ENCODE measurements at regions not wholly inside any gene's neighbourhood (a gene's known extent, or its start where the extent isn't known, plus 50 kb on each side); places are given as distances from the start of the nearest gene placed in this dataset.

- Mint-ChIP-seq H3K36me3 (peaks cover 0 to 17% (median 11%) of the 10 kb centered on the region in 3 donors), H3K4me1 (peaks cover 0 to 1% (median 0%) of the 10 kb centered on the region in 4 donors), H3K27me3 (peaks cover 0 to 6% (median 2%) of the 10 kb centered on the region in 5 donors), H3K27ac (no peak overlapping the region), H3K9me3 (peaks cover 0 to 3% (median 0%) of the 10 kb centered on the region in 9 donors), H3K4me3 (no peak overlapping the region)
- ATAC-seq (no peak), DNase-seq (no peak)
- POLR2A ChIA-PET = no interaction called here
These were observed 52.4 kb upstream of the WDR26 start for GRCh38 chr1:224486801-224487583.

DNA sequence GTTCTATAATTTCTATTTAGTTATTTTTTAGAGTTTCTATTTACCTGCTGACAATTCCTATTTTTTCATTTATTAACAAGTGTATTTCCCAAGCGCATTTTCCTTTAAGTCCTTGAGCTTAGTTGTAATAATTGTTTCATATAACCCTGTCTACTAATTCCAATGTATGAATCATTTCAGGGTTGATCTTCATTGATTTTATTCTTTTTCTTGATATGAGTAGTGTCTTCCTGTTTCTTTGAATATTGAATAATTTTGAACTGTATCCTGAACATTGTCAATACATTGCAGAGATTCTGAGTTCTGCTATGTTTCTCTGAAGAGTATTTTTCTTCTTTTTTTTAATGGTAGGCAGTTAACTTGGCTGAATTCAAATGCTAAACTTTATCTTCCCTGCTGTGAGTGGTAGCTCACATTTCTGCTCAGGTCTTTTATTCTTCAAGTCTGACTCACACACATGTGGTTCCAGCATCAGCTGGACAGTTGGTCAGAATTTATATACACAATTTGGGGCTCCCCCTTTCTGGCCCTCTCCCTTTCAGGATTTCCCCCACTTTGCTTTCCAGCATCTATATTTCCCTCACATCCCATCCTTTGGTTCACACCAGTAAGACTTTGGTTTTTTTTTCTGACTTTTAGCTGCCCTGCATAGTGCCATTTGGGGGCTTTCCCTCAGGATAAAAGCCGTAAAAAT lies 54.4 kb upstream of the WDR26 start:
- peaks cover 0 to 6% (median 2%) of the 10 kb centered on the region in 5 donors for H3K27me3 Mint-ChIP-seq
- DNase-seq = no peak
- H3K27ac Mint-ChIP-seq = no peak overlapping the region
- no peak overlapping the region for H3K4me3 Mint-ChIP-seq
- peaks cover 0 to 1% (median 0%) of the 10 kb centered on the region in 4 donors for H3K4me1 Mint-ChIP-seq
- H3K36me3 Mint-ChIP-seq = peaks cover 0 to 17% (median 11%) of the 10 kb centered on the region in 3 donors
- peaks cover 0 to 3% (median 0%) of the 10 kb centered on the region in 9 donors for H3K9me3 Mint-ChIP-seq
- POLR2A ChIA-PET = no interaction called here
- ATAC-seq = no peak

- Mint-ChIP-seq H3K4me3 (no peak overlapping the region), H3K27me3 (peaks cover 0 to 6% (median 0%) of the 10 kb centered on the region in 5 donors), H3K36me3 (peaks cover 0 to 13% (median 10%) of the 10 kb centered on the region in 3 donors), H3K9me3 (peaks cover 0 to 3% (median 0%) of the 10 kb centered on the region in 9 donors), H3K27ac (no peak overlapping the region), H3K4me1 (peaks cover 0 to 1% (median under 1%) of the 10 kb centered on the region in 4 donors)
- DNase-seq (no peak), ATAC-seq (no peak)
- POLR2A ChIA-PET = no interaction called here
These were observed 55.2 kb upstream of the WDR26 start for GRCh38 chr1:224489534-224490365.

DNA sequence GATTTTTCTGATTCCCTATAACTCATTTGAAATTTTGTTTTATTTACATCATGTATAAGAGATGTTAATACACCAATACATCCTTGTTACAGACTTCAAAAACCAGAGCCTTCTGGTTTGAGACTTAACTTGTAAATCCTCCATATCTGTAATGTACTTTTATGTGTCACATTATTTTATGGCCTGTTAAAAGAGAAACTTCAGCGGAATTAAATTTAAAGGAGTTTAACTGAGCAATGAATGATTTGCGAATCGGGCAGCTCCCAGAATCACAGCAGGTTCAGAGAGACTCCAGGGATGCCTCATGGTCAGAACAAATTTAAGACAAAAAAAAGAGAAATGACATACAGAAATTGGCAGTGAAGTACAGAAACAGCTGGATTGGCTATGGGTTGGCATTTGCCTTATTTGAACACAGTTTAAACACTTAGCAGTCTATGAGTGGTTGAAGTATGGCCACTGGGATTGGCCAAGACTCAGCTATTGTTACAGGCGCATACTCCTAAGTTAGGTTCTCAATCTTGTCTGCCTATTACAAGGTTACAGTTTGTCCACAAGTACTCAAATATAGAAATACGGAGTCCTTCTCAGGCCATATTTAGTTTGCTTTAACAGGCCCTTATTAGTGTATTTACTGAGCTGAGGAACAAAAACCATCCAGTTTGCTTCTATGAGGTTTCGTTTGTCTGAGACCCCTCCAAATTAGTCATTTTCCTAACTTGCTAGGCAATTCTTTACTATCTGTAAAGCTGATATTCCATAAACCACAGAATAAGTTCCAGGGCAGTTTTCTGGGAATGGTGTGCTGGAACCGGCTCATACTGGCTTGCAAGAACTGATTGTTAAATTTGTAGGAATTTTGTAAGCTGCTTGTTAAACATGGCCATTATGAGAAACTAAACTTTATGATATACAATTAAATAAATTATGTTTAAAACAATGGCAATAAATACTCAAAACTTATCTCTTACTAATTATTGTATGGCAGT lies 56.2 kb upstream of the WDR26 start:
- no peak for ATAC-seq
- Mint-ChIP-seq H3K36me3 (peaks cover 0 to 10% (median 10%) of the 10 kb centered on the region in 3 donors), H3K27me3 (peaks cover 0 to 6% (median 0%) of the 10 kb centered on the region in 5 donors), H3K4me1 (peaks cover 0 to 2% (median under 1%) of the 10 kb centered on the region in 4 donors), H3K9me3 (peaks cover 0 to 5% (median 0%) of the 10 kb centered on the region in 9 donors), H3K4me3 (no peak overlapping the region), H3K27ac (no peak overlapping the region)
- DNase-seq = no peak
- POLR2A ChIA-PET = no interaction called here

GRCh38 chr1:224492015-224492414 lies 57.4 kb upstream of the WDR26 start:
- POLR2A ChIA-PET = no interaction called here
- Mint-ChIP-seq H3K27ac (no peak overlapping the region), H3K4me3 (no peak overlapping the region), H3K27me3 (peaks cover 0 to 6% (median 0%) of the 10 kb centered on the region in 5 donors), H3K4me1 (peaks cover 0 to 2% (median 2%) of the 10 kb centered on the region in 4 donors), H3K36me3 (peaks cover 0 to 16% (median 16%) of the 10 kb centered on the region in 3 donors), H3K9me3 (peaks cover 0 to 9% (median 5%) of the 10 kb centered on the region in 9 donors)
- ATAC-seq (no peak), DNase-seq (no peak)

DNA sequence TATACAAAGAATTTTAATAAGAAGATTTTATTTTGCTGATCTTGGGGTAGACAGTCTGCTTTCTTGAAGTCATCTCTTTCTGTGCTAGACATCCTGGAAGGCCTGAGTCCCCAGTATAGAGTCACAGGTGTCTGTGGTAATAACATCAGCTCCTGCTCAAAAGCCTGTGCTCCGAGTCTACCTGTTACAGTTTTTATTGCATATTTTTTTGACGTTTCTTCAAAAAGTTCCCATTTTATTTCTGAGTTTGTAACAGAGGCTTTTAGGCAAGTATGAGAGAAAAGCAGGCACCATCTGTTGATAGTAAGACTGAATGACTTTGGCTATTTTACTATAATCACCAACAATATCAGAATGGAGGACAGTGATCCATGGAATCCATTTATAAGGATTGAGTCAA lies 58.0 kb upstream of the WDR26 start:
- no peak overlapping the region for H3K27ac Mint-ChIP-seq
- POLR2A ChIA-PET = no interaction called here
- peaks cover 0 to 6% (median 0%) of the 10 kb centered on the region in 5 donors for H3K27me3 Mint-ChIP-seq
- ATAC-seq (no peak), DNase-seq (no peak)
- H3K9me3 Mint-ChIP-seq = peaks cover 0 to 14% (median 7%) of the 10 kb centered on the region in 9 donors
- H3K36me3 Mint-ChIP-seq = peaks cover 0 to 19% (median 16%) of the 10 kb centered on the region in 3 donors
- peaks cover 2 to 6% (median 3%) of the 10 kb centered on the region in 4 donors for H3K4me1 Mint-ChIP-seq
- no peak overlapping the region for H3K4me3 Mint-ChIP-seq

GRCh38 chr1:224493269-224493668 lies 58.7 kb upstream of the WDR26 start:
- Mint-ChIP-seq H3K27me3 (peaks cover 0 to 6% (median 0%) of the 10 kb centered on the region in 5 donors), H3K36me3 (peaks cover 0 to 22% (median 16%) of the 10 kb centered on the region in 3 donors), H3K4me3 (no peak overlapping the region), H3K27ac (no peak overlapping the region), H3K4me1 (peaks cover 2 to 13% (median 9%) of the 10 kb centered on the region in 4 donors), H3K9me3 (peaks cover 0 to 17% (median 7%) of the 10 kb centered on the region in 9 donors)
- POLR2A ChIA-PET = no interaction called here
- DNase-seq (no peak), ATAC-seq (no peak)

- Mint-ChIP-seq H3K4me1 (peaks cover 7 to 18% (median 13%) of the 10 kb centered on the region in 4 donors), H3K27ac (no peak overlapping the region), H3K9me3 (peaks cover 0 to 17% (median 7%) of the 10 kb centered on the region in 9 donors), H3K36me3 (peaks cover 0 to 18% (median 11%) of the 10 kb centered on the region in 3 donors), H3K27me3 (peaks cover 0 to under 1% (median 0%) of the 10 kb centered on the region in 5 donors), H3K4me3 (no peak overlapping the region)
- POLR2A ChIA-PET = no interaction called here
- ATAC-seq = no peak
- DNase-seq = no peak
These were observed 59.7 kb upstream of the WDR26 start for GRCh38 chr1:224494343-224494742.

DNA sequence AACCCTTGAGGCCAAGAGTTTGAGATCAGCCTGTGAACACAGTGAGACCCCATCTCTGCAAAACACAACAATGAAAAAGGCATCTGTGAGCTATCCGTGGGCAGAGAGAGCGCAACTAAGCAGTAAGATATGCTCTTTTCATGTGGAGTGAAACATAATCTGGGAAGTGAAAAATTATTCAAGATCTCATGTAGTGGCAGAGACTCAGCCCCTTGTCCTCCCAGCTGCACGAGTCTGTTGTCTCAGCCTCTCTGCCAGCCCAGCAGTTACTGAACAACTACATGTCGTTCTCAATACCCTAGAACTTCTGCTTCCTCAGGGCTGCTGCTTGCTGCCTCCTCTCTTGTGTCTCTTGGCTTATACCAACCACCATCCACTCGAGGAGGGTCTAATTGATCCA lies 61.3 kb upstream of the WDR26 start:
- Mint-ChIP-seq H3K36me3 (peaks cover 0 to 13% (median 7%) of the 10 kb centered on the region in 3 donors), H3K4me1 (peaks cover 8 to 18% (median 14%) of the 10 kb centered on the region in 4 donors), H3K4me3 (no peak overlapping the region), H3K27ac (no peak overlapping the region), H3K9me3 (peaks cover 0 to 17% (median 7%) of the 10 kb centered on the region in 9 donors), H3K27me3 (no peaks in the 10 kb centered on the region)
- no peak for ATAC-seq
- DNase-seq = no peak
- POLR2A ChIA-PET = no interaction called here

DNA sequence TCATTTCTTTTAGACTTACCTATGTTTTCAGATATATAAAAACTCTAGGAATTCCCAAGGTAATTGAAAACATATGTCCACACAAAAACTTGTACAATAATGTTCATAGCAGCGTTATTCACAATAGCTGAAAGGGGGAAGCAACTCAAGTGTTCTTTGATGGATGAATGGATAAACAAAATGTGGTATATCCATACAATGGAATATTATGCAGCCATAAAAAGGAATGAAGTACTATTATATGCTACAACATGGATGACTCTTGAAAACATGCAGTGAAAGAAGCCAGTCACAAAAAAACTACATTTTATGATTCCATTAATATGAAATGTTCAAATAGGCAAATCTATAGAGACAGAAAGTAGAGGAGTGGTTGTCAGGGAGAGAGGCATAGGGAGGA lies 62.2 kb upstream of the WDR26 start:
- POLR2A ChIA-PET = no interaction called here
- H3K9me3 Mint-ChIP-seq = peaks cover 0 to 17% (median 7%) of the 10 kb centered on the region in 9 donors
- peaks cover 8 to 20% (median 17%) of the 10 kb centered on the region in 4 donors for H3K4me1 Mint-ChIP-seq
- peaks cover 0 to 13% (median 7%) of the 10 kb centered on the region in 3 donors for H3K36me3 Mint-ChIP-seq
- no peak overlapping the region for H3K27ac Mint-ChIP-seq
- peaks cover 0 to 3% (median 0%) of the 10 kb centered on the region in 5 donors for H3K27me3 Mint-ChIP-seq
- H3K4me3 Mint-ChIP-seq = no peak overlapping the region
- ATAC-seq (no peak), DNase-seq (no peak)

DNA sequence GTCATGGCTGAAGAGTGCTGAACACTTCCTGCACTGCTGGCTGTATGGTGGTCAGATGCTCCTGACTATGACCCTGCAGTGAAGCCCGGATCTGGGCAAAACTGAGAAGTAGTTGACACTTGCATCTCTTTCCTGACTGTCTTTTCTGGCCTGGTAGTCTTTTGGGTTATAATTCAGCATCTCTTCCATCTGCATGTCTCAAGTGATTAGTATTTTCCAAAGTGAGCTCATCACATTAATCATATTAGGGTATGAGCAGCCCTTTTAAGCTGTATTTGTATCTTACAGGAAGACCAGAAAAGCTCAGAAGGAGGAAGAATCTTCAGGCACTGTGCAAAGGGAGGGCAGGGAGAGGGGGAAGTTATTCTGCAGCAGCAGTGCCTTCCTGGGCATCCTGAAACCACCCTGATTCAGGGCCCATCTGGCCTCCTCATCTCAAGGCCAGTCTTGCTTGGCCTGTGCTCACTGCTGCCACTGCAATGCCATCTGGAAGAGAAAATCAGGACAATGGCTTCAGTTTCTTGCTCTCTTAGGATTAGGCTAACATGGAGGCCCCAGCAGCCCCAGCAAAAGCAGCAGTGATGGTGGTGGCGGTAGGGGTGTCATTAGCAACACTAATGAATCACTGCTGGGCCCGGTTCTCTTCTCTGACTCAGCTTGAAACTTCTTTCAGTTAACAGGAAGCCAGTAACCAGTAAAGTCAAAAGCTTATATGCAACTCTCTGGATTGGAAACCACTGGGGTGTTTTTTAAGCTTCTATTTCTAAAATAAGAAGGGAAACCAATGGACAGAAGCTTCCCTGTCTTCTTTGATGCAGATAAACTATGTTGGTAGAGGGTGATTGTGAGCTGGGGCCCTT lies 63.3 kb upstream of the WDR26 start:
- peaks cover 0 to 13% (median 7%) of the 10 kb centered on the region in 3 donors for H3K36me3 Mint-ChIP-seq
- ATAC-seq (peak in 1 of 2 donors; percentile 25), DNase-seq (peak in 2 of 10 donors; percentile 2 to 13)
- H3K27ac Mint-ChIP-seq = peak overlapping the region in 6 of 10 donors; percentile 7 to 63 (median 34)
- H3K4me1 Mint-ChIP-seq = peaks cover 8 to 25% (median 21%) of the 10 kb centered on the region in 4 donors
- POLR2A ChIA-PET = no interaction called here
- H3K4me3 Mint-ChIP-seq = peak overlapping the region in 1 of 10 donors; percentile 16
- peaks cover 0 to 17% (median 7%) of the 10 kb centered on the region in 9 donors for H3K9me3 Mint-ChIP-seq
- H3K27me3 Mint-ChIP-seq = peaks cover 0 to 9% (median 0%) of the 10 kb centered on the region in 5 donors
